Lower leg skin (tissue), 4 donors: ENCODE measurements at regions not wholly inside any gene's neighbourhood (a gene's known extent, or its start where the extent isn't known, plus 50 kb on each side); places are given as distances from the start of the nearest gene placed in this dataset.

Source experiments
- DNase-seq, 2 donors: peaks; one replicate each; pipeline ENCODE4 v3.0.0-alpha.2; 2019; ENCODE audit warnings: low spot score in 2 of 2
- H3K4me3 ChIP-seq: fragments of 200-600 bp; sonication (generic); 2 replicates; pipeline ENCODE4 v1.5.1; 2017; ENCODE audit warnings: mild to moderate bottlenecking, low read depth; ENCODE audit not compliant: poor library complexity, severe bottlenecking
- CTCF ChIP-seq, 3 donors: fragments of 450-650 bp; IDR thresholded peaks; one replicate each; pipeline ENCODE4 v1.5.1; 2016; ENCODE audit warnings: antibody characterized with exemption in 3 of 3, mild to moderate bottlenecking in 3 of 3, moderate library complexity in 2 of 3
- POLR2A ChIP-seq, 2 donors: fragments of 450-650 bp; IDR thresholded peaks; one replicate each; pipeline ENCODE4 v1.6.1; 2016 to 2017; ENCODE audit warnings: antibody characterized with exemption in 2 of 2, mild to moderate bottlenecking in 1 of 2, moderate library complexity in 1 of 2
- WGBS, 2 donors: methylation state at CpG; one replicate each; pipeline ENCODE4 v1.1.5; 2018; 5-methylcytosine and 5-hydroxymethylcytosine counted together
- intact Hi-C: fragments of 100-400 bp; cut with DNase I; formaldehyde crosslinking; loops from one replicate; pipeline ENCODE4 v1.15.0; 2023; ENCODE audit warnings: low total_unique reads

- H3K4me3 ChIP-seq = no peak overlapping the region
- intact Hi-C loops = no loop called here
- 82 to 95% methylated on average over 3 of the region's 3 CpGs for WGBS, 2 donors
- DNase-seq = no peak
- no peak for TF ChIP-seq POLR2A (IDR thresholded peaks at IDR 0.05)
- no peak for TF ChIP-seq CTCF (IDR thresholded peaks at IDR 0.05)
Observed at GRCh38 chr2:107267086-107267485, 381.1 kb upstream of the ST6GAL2 start.

- WGBS, 2 donors = 52 to 59% methylated on average over 2 of the region's 2 CpGs
- intact Hi-C loops = no loop called here
- H3K4me3 ChIP-seq = no peak overlapping the region
- DNase-seq = no peak
- TF ChIP-seq CTCF (IDR thresholded peaks at IDR 0.05) = no peak
- no peak for TF ChIP-seq POLR2A (IDR thresholded peaks at IDR 0.05)
Observed at GRCh38 chr2:107276034-107276433, 390.1 kb upstream of the ST6GAL2 start.

GRCh38 chr2:107278672-107279071 is 392.7 kb upstream of the ST6GAL2 start:
- no peak overlapping the region for H3K4me3 ChIP-seq
- intact Hi-C loops = no loop called here
- TF ChIP-seq CTCF (IDR thresholded peaks at IDR 0.05) = no peak
- no peak for TF ChIP-seq POLR2A (IDR thresholded peaks at IDR 0.05)
- 81 to 91% methylated on average over 1 of the region's 1 CpG for WGBS, 2 donors
- DNase-seq = no peak

GRCh38 chr2:107281637-107282036 is 395.7 kb upstream of the ST6GAL2 start:
- intact Hi-C loops = no loop called here
- H3K4me3 ChIP-seq = no peak overlapping the region
- no peak for TF ChIP-seq CTCF (IDR thresholded peaks at IDR 0.05)
- DNase-seq = no peak
- WGBS, 2 donors = 50 to 67% methylated on average over 1 of the region's 1 CpG

- DNase-seq = no peak
- no peak overlapping the region for H3K4me3 ChIP-seq
- intact Hi-C loops = no loop called here
- TF ChIP-seq POLR2A (IDR thresholded peaks at IDR 0.05) = no peak
- TF ChIP-seq CTCF (IDR thresholded peaks at IDR 0.05) = no peak
Observed at GRCh38 chr2:107282135-107282534, 396.2 kb upstream of the ST6GAL2 start.

GRCh38 chr2:107285621-107286299 is 399.8 kb upstream of the ST6GAL2 start:
- 80 to 81% methylated on average over 3 of the region's 3 CpGs for WGBS, 2 donors
- intact Hi-C loops = no loop called here
- H3K4me3 ChIP-seq = no peak overlapping the region
- TF ChIP-seq POLR2A (IDR thresholded peaks at IDR 0.05) (no peak), CTCF (IDR thresholded peaks at IDR 0.05) (no peak)
- DNase-seq = no peak
